ENCODE measurements at regions not wholly inside any gene's neighbourhood (a gene's known extent, or its start where the extent isn't known, plus 50 kb on each side); places are given as distances from the start of the nearest gene placed in this dataset.

DNA sequence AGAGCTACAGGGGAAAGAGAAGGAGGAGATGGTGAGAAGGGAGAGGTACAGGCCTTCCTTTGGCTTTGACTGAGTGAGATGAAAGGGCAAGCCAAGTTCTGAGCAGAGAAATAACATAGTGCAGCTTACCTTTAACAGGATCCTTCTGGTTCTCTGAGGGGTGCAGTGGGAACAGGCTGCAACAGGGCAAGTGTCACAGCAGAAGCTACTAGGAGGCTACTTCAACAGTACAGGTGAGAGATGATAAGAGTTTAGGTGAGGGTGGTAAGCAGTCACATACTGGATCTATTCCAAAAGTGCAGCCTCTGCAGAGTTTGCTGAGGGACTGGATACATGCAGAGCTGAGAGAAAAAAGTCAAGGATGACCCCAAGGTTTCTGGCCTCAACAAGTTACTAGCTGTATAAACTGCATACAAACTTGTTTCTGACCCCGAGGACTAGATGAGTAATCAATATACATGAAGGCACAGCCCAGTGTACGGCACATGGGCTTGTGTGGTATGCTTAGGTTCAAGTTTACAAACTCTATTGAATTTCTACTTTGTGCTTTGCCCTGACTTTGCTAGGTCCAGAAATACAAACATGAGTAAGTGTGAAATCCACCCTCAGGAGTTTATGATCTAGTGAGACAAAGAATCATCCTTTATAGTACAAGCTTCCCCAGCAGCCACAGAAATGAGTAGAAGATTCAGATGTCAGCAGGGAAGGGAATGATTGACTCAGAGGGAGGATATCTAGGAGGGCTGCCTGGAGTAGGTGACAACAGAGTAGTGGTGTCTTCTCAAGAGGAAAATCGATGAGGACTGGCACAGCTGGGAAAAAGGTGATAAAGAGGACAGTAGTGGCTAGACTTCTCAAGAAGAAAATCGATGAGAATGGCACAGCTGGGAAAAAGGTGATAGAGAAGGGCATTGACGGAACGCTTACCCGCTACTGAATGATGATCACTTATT is 78.2 kb upstream of the TJP1 start:
- 87% methylated on average over 7 of the region's 7 CpGs for WGBS, 2 donors
- H3K9me3 ChIP-seq: no peaks in the 10 kb centered on the region
- no peak for DNase-seq
- H3K4me3 ChIP-seq: no peak overlapping the region
- intact Hi-C loops (cut with DNase I): no loop called here
- H3K27ac ChIP-seq: no peak overlapping the region
- no peaks in the 10 kb centered on the region for H3K36me3 ChIP-seq
- H3K4me1 ChIP-seq: no peaks in the 10 kb centered on the region
- TF ChIP-seq EP300 (IDR thresholded peaks at IDR 0.05) (no peak), POLR2A (IDR thresholded peaks at IDR 0.05) (no peak), POLR2AphosphoS5 (IDR thresholded peaks at IDR 0.05) (no peak)
- TF ChIP-seq, protein P1, sequence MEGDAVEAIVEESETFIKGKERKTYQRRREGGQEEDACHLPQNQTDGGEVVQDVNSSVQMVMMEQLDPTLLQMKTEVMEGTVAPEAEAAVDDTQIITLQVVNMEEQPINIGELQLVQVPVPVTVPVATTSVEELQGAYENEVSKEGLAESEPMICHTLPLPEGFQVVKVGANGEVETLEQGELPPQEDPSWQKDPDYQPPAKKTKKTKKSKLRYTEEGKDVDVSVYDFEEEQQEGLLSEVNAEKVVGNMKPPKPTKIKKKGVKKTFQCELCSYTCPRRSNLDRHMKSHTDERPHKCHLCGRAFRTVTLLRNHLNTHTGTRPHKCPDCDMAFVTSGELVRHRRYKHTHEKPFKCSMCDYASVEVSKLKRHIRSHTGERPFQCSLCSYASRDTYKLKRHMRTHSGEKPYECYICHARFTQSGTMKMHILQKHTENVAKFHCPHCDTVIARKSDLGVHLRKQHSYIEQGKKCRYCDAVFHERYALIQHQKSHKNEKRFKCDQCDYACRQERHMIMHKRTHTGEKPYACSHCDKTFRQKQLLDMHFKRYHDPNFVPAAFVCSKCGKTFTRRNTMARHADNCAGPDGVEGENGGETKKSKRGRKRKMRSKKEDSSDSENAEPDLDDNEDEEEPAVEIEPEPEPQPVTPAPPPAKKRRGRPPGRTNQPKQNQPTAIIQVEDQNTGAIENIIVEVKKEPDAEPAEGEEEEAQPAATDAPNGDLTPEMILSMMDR (IDR thresholded peaks at IDR 0.05): no peak
- H3K27me3 ChIP-seq: no peaks in the 10 kb centered on the region

DNA sequence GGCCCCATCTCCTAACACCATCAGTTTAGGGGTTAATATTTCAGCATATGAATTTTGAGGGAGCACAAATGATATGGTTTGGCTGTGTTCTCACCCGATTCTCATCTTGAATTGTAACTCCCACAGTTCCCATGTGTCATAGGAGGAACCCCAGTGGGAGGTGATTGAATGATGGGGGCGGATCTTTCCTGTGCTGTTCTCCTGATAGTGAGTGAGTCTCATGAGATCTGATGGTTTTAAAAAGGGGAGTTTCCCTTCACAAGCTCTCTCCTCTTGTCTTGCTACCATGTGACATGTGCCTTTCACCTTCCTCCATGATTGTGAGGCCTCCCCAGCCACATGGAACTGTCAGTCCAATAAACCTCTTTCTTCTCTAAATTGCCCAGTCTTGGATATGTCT is 73.8 kb upstream of the TJP1 start:
- intact Hi-C loops (cut with DNase I): no loop called here
- TF ChIP-seq, protein P1 (IDR thresholded peaks at IDR 0.05): no peak
- TF ChIP-seq EP300 (IDR thresholded peaks at IDR 0.05): no peak
- no peak for TF ChIP-seq POLR2A (IDR thresholded peaks at IDR 0.05)
- no peak for TF ChIP-seq POLR2AphosphoS5 (IDR thresholded peaks at IDR 0.05)
- DNase-seq: no peak
- H3K36me3 ChIP-seq: no peaks in the 10 kb centered on the region
- no peaks in the 10 kb centered on the region for H3K4me1 ChIP-seq
- no peaks in the 10 kb centered on the region for H3K27me3 ChIP-seq
- H3K4me3 ChIP-seq: no peak overlapping the region
- no peak overlapping the region for H3K27ac ChIP-seq
- WGBS, 2 donors: 87 to 94% methylated on average over 2 of the region's 2 CpGs
- no peaks in the 10 kb centered on the region for H3K9me3 ChIP-seq

DNA sequence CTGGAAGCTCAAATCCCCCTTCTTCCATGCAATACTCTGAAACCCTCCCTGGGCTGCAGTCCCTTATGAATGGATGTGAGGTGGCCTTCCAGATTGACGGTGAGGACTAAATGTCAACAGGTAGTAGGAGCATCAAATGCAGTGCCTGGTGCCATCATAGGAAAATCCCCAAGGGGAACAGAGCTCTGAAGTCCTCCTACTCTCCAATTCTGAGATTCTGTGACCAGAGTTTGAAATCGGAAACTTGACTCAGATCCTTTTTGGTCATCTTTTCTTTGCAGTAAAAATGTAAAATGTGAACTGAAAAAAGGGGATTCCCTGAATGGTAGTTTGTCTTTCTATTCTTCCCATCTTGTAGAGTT is 68.8 kb upstream of the TJP1 start:
- no peaks in the 10 kb centered on the region for H3K36me3 ChIP-seq
- H3K27ac ChIP-seq: no peak overlapping the region
- H3K27me3 ChIP-seq: no peaks in the 10 kb centered on the region
- peaks cover 0 to 35% (median 10%) of the 10 kb centered on the region in 4 donors for H3K4me1 ChIP-seq
- TF ChIP-seq POLR2A (IDR thresholded peaks at IDR 0.05) (no peak), POLR2AphosphoS5 (IDR thresholded peaks at IDR 0.05) (no peak), EP300 (IDR thresholded peaks at IDR 0.05) (no peak)
- TF ChIP-seq, protein P1 (IDR thresholded peaks at IDR 0.05): no peak
- no peak overlapping the region for H3K4me3 ChIP-seq
- no peaks in the 10 kb centered on the region for H3K9me3 ChIP-seq
- intact Hi-C loops (cut with DNase I): no loop called here
- WGBS, 2 donors: 89 to 93% methylated on average over 2 of the region's 2 CpGs
- DNase-seq: no peak

DNA sequence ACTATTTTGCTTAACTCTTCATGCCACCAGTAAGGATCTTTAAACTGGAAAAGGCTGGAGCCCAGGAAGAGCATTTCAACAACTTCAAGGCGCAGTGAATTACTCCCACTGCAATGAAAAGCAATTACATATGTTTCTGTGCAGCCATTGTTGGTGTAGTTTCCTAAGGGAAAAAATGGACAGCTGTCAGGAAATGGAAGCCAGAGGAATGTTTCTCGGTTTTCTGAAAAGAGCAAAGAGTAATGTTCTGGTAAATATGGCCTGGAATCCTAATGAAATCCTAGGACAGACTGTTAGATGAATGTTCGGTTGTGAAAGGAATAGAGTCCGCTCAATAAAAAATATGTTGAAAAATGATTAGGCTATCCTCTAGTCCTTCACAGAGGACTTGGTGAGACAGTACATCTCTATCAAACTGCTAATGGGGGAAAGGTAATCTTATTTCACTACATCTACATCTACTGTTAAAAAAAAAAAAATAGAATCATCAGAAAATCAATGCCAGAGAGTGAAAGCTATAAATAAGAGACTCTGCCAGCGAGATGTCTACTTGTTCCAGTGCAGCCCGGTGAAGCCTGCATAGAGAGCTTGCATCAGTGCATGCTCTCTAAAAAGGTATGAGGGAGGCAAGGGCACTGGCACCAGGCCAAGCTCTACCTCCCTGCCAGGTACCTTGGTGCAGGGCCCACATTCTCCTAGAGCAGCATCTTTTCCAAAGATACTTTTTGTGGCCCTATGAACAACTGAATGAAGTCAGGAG is 68.2 kb upstream of the TJP1 start:
- WGBS, 2 donors: 83 to 87% methylated on average over 6 of the region's 6 CpGs
- no peaks in the 10 kb centered on the region for H3K36me3 ChIP-seq
- peak overlapping the region in 1 of 4 donors; percentile 11 for H3K27ac ChIP-seq
- no peaks in the 10 kb centered on the region for H3K9me3 ChIP-seq
- peaks cover 0 to 39% (median 11%) of the 10 kb centered on the region in 4 donors for H3K4me1 ChIP-seq
- TF ChIP-seq POLR2AphosphoS5 (IDR thresholded peaks at IDR 0.05): no peak
- TF ChIP-seq EP300 (IDR thresholded peaks at IDR 0.05): no peak
- TF ChIP-seq, protein P1 (IDR thresholded peaks at IDR 0.05): no peak
- no peak for TF ChIP-seq POLR2A (IDR thresholded peaks at IDR 0.05)
- no peak for DNase-seq
- H3K4me3 ChIP-seq: no peak overlapping the region
- intact Hi-C loops (cut with DNase I): no loop called here
- no peaks in the 10 kb centered on the region for H3K27me3 ChIP-seq

Data from sigmoid colon (tissue), 6 donors.